Dermis blood vessel endothelial cell (primary cell): ENCODE measurements at regions not wholly inside any gene's neighbourhood (a gene's known extent, or its start where the extent isn't known, plus 50 kb on each side); places are given as distances from the start of the nearest gene placed in this dataset.

Experiments used
- DNase-seq: peaks from one replicate; pipeline ENCODE4 v3.0.0; 2010

DNA sequence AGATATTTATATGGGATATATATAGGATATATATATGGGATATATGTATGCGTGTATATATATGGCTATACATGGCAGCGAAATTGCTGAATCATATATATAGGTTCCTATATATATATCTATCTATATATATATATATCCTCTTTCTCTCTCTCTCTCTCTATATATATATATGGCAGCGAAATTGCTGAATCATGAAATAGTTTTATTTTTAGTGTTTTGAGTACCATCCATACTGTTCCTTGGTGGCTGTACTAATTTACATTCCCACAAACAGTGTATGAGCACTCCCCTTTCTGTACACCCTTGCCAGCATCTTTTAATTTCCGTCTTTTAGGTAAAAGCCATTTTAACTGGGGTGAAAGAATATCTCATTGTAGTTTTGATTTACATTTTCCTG lies 397.6 kb upstream of the LINC00305 start:
- no peak for DNase-seq

DNA sequence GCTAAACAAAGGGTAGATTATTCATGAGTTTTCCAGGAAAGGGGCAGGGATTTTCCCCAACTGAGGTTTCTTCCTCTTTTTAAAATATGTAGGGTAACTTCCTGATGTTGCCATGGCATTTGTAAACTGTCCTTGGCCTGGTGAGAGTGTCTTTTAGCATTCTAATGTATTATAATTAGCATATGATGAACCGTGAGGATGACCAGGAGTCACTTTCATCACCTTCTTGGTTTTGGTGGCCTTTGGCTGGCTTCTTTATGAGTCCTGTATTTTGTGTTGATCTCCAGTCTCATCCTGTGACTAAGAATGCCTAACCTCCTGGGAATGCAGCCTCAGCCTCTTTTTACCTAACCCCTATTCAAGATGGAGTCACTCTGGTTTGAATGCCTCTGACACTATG lies 391.0 kb upstream of the LINC00305 start:
- DNase-seq, result no peak

DNA sequence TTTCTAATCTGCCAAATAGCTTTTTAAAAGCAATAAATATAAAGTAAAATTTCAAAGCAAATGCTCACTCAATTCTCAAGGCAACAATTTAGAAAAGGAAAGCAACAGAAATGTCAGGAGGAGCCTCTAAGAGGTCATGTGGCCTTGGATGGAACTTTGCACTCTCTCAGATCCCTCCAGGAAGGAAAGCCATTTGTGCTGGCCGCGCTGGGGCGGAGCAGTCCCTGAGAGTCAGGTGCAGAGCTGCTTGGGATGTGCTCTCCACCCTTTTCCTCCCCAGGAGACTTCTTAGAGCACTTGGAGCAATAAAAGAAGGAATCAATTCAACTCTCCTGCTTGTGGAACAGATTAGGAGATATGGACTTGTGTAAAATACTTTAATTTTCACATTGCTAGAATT lies 379.8 kb upstream of the LINC00305 start:
- DNase-seq, result no peak

DNA sequence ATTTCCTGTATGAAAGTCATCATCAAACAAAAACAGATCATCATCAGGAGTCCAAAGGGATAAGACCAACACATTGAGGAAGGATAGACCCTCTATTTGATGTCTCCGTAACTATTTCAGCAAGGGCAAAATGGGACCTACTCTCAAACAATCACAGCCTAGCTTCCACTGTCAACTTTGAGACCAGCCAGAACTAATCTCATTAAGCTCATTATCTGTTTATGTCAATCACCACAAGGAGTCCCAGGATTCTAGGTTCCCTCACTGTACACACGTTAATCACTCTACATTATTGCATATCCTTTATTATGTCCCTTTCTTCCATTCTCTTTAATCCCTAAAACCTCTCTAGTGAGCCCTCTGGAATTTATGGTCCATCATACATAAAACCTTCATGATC lies 370.3 kb upstream of the LINC00305 start:
- no peak for DNase-seq

DNA sequence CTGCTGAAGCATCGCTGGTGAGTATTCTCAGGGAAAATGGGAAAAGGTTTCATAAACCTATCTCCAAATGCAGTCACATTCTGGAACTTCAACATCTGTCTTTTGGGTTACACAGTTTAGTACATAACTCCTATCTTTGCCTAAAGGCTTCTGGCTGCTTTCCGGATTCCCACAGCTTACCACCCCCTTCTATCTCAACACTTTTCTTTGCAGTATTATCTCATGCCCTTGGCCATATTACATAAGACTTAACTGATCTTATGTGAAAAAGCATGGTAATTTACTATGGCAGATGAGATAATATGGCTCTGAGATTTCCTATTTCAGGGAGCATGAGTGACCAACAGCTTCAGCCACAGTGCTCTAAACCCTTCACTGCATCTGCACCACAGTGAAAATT lies 369.3 kb upstream of the LINC00305 start:
- DNase-seq, result no peak

DNA sequence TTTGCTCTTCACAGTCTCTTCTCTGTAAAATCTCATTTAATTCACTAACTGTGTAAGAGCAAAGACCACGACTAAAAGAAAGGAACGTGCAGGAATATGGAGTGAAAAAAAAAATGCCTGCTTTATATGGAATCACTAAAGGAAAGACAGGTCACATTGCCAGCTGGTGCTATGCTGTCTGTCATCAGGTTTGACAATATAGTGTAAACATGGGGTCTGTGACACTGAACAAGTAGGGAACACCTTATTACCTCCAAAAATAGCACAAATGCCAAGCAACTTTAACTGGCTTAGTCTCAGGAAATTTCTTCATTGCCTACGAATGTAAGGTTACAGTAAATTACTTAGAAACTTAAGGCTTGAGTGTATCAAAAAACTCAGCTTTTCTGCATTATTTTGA lies 364.5 kb upstream of the LINC00305 start:
- DNase-seq, result no peak

DNA sequence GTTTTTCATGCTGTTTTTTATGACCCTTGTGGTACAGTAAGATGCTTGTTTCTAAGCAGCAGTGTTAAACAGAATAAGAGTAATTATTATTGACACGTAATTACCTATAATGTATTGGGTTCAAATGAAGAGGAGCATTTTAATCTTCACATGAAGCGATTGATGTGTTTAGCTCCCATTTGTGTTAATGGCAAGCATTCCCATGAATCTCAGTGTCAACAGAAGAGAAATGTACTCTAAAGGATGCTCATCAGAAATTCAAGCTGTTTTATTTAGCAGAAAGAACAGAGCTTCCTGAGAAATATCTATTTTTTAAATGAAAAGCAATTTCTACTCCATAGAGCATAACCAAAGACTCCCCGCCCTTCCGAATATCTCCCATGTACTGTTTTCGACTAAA lies 341.3 kb upstream of the LINC00305 start:
- no peak for DNase-seq

DNA sequence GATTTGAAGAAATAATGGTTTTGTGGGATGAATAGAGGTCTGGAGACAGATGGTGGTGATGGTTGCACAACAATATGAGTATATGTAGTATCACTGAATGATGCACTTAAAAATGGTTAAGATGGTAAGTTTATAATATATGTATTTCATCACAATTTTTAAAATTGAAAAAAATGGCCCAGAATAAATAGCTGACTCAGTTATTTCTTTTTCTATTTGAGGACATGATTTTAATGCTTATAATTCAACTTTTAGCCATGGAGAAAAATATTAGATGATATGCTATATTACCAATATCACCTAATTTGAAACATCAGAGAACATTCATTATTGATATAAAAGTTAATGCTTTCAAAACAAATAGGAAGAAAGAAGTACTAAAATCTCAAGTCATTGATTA lies 339.8 kb upstream of the LINC00305 start:
- no peak for DNase-seq

DNA sequence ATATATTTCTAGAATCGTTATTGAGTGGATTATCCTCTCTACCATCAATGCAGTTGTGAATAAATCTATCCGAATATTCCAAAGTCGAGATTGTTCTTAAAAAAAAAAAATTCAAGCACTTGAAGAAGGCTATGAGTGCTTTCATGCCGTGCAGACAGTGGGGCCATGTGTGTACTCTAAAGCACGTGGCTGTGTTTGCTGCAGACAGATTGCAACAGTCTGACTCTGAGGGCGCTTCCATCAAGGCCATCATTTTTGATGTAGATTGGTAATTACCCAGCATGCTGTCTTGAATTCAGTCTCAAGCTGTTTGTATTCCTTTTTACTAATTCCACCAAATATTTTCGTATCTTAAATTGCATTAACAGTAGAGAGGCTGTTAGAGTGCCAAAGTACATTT lies 325.9 kb upstream of the LINC00305 start:
- DNase-seq, result no peak

DNA sequence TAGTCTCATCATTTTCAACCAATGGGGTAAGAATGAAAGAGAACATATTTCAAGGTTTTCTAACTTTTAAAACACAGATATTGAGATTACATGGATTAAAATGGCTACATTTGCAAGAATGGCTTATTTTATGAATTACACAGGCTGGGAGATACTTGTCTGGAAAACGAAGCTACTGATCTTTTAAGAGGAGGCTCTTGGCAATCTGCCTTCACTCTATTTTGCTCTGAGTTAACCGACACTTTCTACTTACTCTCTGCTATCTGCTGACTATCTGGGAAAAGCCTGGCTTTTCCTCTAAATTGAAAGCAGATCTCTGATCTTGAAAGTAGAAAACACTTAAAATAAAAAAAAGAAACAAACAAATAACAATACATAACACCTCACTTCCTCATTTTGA lies 325.4 kb upstream of the LINC00305 start:
- no peak for DNase-seq

DNA sequence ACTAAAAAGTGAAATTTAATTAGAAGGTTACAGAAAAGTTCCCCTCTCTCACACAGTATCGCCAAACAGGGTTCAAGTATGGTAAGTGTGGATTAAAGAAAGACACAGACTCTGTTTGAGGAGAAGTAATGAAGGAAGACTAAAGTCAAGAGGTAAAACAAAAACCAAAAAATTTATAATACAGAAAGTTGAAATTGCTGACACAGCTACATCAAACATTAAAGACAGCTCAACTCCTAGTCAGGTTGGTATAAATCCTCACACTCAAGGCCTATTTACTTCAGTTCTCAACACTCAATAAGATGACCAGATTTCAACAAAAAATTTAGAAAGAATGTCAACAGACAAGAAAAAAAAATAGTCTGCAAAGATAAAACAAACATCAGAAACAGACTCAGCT lies 300.5 kb upstream of the LINC00305 start:
- DNase-seq, result no peak

DNA sequence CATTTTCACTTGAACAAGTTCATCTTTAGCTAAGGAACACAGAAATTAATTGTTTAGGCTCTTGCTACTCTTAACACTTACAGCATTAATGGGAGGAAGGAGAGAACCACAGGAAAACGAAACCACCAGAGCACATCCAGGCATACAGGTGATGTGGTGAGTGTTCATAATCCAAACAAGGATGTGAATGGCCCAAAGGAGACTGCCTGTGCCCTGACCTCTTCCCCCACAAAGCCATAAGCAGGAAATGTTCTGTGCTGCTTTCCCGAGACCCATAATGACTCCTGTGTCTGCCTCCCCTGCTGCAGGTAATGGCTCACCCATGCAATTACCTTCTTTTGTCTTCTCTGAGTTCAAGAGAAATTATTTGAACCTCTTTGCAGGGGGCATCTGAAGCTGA lies 295.9 kb upstream of the LINC00305 start:
- no peak for DNase-seq

DNA sequence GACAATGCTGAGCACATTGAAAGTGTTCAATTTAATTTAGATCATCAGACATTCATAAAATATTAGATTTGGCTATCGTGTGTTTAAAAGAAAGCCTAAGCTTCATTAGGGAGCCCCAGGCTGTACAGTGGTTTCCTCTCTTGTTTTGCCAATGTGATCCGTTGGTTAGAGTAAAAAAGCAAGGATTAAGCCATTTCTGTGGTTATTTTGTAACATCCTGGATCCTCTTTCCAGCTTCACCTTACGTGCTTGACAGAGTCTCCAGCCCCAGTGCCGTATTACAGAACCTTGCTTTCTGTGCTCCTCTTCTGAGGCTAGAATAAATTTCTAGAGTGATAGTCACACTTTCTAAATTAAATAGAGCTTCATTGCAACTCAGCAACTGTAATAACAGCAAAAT lies 289.3 kb upstream of the LINC00305 start:
- DNase-seq, result no peak

DNA sequence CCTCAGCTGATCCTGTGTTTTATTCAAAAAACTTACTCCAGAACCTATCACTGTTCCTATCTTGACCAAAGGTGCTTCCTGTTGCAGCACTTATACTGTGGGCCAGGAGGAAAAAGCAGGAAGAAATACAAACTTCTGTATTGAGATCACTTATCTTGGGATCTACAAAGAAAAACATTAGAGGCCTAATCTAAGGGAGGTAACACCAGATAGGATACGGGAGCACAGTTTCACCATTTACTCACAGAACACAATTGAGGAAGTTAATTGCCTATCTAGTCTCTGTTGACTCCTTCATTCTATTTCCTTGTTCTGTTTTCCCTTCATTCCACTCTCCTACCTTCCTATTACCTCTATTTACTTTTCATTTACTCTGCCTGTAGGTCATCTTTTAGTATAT lies 287.2 kb upstream of the LINC00305 start:
- no peak for DNase-seq

DNA sequence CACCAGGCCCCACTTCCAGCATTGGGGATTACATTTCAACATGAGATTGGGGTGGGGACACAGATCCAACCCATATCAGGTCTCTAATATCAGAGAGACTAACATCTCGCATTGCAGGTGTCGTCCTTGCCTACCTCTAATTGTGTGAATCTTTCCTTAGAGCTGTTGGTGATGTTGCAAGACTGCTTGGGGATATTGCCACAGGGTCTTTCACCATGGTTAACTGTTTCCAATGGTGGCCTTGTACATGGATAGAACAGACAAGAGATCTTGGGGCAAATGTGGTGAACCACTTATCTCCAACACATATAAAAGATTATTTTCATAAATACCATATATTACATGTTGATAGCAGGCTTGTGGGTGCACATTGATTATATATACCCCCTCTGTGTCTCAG lies 270.3 kb upstream of the LINC00305 start:
- no peak for DNase-seq

DNA sequence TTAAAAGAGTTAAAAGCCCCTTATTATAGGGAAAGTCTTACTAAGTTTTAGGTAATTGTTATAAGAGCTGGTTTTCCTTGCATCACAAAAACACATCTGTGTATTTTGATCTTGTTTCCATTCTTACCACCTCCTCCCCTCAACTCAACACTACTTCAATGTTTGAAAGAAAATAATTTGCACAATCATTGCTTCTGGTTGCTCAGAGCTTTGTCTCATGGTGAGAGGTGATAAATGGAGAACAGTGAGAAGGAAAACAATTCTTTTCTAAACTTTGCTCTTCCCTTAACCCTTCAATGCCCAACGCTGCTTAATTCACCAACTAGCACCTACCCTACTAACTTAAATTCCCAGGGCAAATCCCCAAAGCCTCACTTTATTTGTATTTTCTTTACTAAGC lies 268.1 kb upstream of the LINC00305 start:
- no peak for DNase-seq

DNA sequence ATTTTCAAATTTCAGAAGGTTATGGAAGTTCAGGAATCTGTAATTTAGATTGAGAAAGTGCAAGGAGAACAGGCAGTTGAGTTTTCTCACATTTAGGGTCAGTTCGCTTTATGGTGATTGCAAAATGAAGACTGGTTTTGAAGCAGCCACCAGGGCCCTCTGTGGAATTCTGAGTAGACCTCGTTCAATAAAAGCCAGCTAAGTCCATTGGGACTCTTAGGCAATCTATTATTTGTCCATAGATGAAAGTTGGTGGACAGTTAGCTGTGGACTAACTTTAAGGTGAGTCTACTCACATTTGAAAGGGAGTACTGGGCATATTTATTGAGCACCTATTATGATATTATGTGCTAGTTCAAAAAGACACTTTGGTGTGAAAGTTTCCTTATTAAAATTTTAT lies 266.3 kb upstream of the LINC00305 start:
- no peak for DNase-seq

DNA sequence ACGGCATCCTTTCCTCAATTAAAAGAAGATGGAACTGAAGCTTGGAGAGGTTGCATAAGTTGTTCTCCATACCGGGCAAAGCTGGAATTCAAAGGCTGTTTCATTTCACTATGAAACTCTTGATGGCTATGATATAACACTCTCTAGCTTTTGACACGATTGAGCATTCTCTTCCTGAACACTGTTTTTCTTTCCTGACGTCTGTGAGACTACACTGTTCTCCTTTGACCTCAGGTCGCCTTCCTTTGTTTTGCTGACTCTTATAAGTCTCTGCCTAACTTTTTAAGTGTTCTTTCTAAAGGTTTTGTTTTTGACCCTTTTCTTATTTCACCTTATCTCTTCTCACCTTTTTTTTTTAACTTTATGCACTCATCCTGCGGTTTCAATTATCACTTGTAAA lies 261.8 kb upstream of the LINC00305 start:
- DNase-seq, result peak; percentile 15

DNA sequence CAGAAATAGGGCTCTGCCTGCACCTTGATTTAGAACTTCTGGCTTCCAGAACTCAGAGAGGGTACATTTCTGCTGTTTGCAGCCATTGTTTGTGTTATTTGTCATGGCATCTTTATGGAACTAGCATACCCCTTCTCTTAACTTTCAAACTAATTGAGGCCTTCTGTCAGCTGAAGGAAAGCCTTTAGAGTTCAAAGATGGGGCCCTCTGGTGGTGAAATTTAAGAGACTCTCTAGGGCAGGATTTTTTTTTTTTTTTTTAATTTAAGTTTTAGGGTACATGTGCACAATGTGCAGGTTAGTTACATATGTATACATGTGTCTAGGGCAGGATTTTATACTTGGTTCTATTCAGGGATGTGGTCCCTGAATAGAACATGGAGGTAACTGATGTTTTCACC lies 260.6 kb upstream of the LINC00305 start:
- DNase-seq, result peak; percentile 44

DNA sequence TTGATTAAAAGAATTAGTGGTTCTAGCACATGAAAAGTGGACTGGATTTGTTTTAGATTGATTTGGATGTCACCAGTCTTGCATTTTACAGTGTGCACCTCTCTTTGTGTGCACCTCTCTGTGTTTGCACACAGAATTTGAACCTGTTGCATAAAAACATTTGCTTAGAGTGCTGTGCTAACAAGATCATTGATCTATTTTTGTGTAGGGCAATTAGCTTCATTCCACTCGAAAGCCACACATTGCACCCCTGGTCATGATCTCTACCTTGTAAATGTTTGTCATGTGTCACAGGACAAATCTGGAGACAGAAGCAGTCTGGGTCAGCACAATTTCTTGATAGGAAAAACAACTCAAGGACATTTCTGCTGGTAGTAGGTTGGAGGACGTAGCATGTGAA lies 258.7 kb upstream of the LINC00305 start:
- DNase-seq, result no peak

DNA sequence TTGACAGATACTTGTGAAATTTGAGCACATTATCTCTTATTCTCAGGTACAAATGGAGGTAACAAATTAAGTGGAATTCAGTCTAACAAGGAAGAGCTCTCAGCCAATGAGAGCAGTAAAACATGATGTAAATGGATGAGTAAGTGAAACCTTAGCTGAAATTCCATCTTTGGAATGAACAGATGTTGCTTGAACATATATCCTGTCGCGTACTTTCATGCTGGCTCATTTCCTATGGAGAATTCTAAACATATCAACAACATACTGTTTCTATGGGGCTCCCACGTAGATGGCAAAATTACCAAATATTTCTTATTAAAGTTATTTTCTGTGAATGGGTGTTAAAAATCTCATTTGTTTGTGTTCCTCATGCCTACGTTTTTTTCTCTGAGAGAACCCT lies 256.3 kb upstream of the LINC00305 start:
- DNase-seq, result peak; percentile 72

DNA sequence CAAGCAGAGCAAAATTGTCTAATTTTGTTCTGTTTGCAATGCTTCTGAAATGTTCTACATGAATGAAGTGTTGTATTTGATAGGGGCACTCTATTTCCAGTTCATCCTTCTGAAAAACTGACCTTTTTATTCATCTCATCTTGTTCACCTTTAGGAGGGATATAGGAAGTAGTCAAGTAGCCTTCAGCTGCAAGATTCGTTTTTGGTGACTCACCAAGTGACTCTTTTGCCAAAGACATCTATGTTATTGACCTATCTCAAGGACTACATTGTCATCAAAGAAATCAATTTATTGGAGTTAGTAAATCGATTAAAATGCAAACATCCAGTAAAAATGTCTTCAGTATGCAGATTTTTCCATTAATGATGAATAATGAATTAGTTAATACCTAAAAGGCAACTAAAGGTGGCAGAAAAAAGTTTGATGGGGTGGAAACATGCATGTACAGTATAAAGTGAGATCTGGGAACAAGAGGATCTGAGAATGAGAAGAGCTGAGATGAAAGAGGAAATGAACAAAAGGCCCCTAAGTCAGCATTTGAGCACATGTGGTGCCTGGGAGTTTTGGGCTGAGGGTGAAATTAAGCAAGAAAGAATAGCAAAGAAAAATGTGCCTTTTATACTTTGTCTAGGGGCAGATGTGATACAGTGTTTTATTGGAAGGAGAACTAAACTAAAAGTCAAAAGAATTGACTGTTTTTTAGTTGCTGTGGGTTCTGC lies 255.1 kb upstream of the LINC00305 start:
- no peak for DNase-seq

DNA sequence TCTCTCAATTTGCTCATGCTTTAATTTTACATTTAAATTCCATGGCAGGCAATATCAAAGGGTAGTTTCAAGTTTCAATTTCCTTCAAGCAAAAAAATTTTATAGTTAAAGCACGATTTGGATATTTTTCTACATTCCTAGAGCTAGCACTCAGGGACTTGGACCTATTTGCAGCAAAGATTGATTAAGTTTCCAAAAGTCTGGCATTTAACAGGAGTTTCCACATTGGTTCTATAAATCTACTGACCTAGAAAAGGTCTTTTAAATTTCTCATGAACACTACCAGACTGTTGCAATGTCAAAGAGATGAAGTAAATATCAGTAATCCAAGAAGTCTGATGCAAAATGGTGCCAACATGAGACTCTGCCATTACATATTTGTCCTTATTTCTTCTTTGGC lies 253.7 kb upstream of the LINC00305 start:
- no peak for DNase-seq

DNA sequence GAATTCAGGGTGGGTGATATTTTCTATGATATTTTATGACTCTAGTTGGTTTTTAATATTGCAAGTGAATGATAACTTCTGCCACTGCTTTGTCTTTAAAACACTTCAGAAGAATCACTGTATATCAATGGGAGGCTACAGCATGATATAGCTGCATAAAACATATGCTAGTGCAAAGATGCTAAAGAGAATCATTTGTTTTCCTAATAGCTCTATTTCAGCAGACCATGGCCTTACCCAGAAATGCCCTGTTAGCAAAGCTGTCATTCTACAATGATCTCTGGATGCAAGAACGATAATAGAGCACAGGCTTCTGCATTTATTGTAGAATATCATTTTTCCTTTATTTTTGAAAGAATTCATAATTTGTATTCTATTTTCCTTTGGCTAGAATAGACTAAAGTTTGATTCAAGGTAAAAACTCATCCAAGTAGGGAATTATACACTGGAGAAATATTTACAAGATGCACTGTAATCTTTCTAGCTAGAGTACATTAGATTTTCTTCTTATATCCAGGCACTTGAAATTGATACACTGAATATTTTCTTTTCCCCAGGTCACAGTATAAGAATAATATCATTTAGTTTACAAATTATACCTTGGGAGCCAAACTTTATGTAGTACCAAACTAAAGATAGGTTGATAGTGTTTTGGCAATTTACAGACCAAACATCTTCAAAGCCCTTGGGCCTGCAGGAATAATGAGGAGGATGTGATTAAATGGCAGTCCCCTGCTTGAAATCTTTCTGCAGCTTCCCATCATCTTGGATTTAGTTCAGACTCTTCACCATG lies 252.6 kb upstream of the LINC00305 start:
- DNase-seq, result no peak

DNA sequence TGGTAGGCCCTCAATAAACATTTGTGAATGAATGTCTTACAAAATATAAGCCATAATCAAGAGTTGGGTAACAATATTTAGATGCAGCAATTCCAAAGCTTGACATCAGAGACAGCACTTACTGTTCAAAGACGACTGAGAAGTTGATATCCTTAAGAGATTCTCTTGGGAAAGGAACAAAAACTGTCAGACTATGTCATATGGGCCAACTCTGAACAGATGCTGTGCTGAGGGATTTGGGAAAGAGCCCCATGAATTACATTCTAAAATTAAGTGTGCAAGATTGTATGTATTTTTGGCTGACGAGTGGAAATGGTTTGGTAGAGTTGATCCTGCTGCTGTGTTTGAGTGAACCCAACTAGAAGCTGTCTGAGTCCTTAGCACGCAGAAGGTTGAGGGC lies 250.7 kb upstream of the LINC00305 start:
- no peak for DNase-seq
